HG02642 (cell line): ENCODE measurements at regions not wholly inside any gene's neighbourhood (a gene's known extent, or its start where the extent isn't known, plus 50 kb on each side); places are given as distances from the start of the nearest gene placed in this dataset.

ENCODE experiments used
- ATAC-seq: cut with Tn5 transposase; IDR thresholded peaks from one replicate; pipeline ENCODE4 v1.9.1; 2021; ENCODE audit warnings: mild to moderate bottlenecking; ENCODE audit not compliant: unreplicated experiment, poor library complexity

DNA sequence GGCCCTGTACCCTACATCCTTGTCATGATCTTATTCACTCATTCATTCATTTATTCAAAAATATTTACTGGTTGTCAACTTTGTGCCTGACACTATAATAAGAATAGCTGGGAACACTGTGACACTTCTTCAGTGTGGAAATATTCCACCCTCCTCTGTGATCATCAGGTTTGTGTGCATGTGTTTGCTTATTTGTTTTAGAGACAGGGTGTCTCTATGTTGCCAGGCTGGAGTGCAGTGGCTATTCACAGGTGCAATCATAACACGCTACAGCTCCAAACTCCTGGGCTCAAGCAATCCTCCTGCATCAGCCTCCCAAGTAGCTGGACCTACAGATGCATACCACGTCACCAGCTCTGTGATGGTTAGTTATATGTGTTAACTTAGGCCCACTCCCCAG lies 50.0 kb upstream of the PLCL2 start:
- no peak for ATAC-seq
